ENCODE measurements at regions not wholly inside any gene's neighbourhood (a gene's known extent, or its start where the extent isn't known, plus 50 kb on each side); places are given as distances from the start of the nearest gene placed in this dataset.

GRCh38 chr17:53316073-53316472, 506.7 kb upstream of the KIF2B start:
- Histone ChIP-seq H3K4me3 (replicated peaks in 1 of 3; ENCODE audit: insufficient read depth in 1 of 3, low read depth in 2 of 3, low read length in 3 of 3) (no peak overlapping the region), H3K4me2 (ENCODE audit: low read depth, low read length) (no peak overlapping the region), H3K9me3 (ENCODE audit: low read length) (peaks cover 72% of the 10 kb centered on the region), H3K27me3 (ENCODE audit: control insufficient read depth in 1 of 2, insufficient read depth in 2 of 2, low read length in 2 of 2) (no peaks in the 10 kb centered on the region), H3K79me2 (ENCODE audit: insufficient read depth, low read length) (no peaks in the 10 kb centered on the region), H3K27ac (ENCODE audit: extremely low read length, insufficient read depth, low read length) (no peak overlapping the region), H2AFZ (ENCODE audit: low read length) (no peak overlapping the region), H4K20me1 (ENCODE audit: insufficient read depth, low read length) (no peaks in the 10 kb centered on the region), H3K4me1 (ENCODE audit: insufficient read depth, low read length) (no peaks in the 10 kb centered on the region), H3K9ac (ENCODE audit: insufficient read depth, low read depth, low read length) (no peak overlapping the region), H3K36me3 (replicated peaks in 1 of 2; ENCODE audit: control insufficient read depth in 1 of 2, insufficient read depth in 2 of 2, low read length in 2 of 2) (no peaks in the 10 kb centered on the region)
- BruUV-seq (replicated peaks), result no TSS peak
- FAIRE-seq (no peak), ATAC-seq (no peak), DNase-seq (ENCODE audit: low spot score) (no peak)
- CTCF ChIA-PET (ENCODE audit: low intra/inter-chr PET ratio, low total read pairs), result no interaction called here
- in situ Hi-C loops (cut with HindIII; ENCODE audit: extremely low pct_ligation_motif_present, low pct_unique_long_range_greater_than_20kb), result no loop called here
- 0% methylated on average over 2 of the region's 5 CpGs for WGBS (ENCODE audit: low lambda C conversion rate)
- POLR2A ChIA-PET, result no interaction called here
- TF ChIP-seq ZNF318 (CRISPR knock-in tag; IDR thresholded peaks at IDR 0.05) (no peak), SAP130 (CRISPR knock-in tag; IDR thresholded peaks at IDR 0.05; ENCODE audit: low read depth) (no peak), XBP1 (CRISPR knock-in tag; IDR thresholded peaks at IDR 0.05) (no peak), CENPX (CRISPR knock-in tag; IDR thresholded peaks at IDR 0.05) (no peak), ZNF512 (CRISPR knock-in tag; IDR thresholded peaks at IDR 0.05) (no peak), ZNF556 (CRISPR knock-in tag; IDR thresholded peaks at IDR 0.05; ENCODE audit: borderline replicate concordance) (no peak), NFYC (CRISPR knock-in tag; IDR thresholded peaks at IDR 0.05) (no peak), FOXM1 (CRISPR knock-in tag; IDR thresholded peaks at IDR 0.05) (no peak), ATF1 (CRISPR knock-in tag; IDR thresholded peaks at IDR 0.05) (no peak), ZC3H4 (CRISPR knock-in tag; IDR thresholded peaks at IDR 0.05; ENCODE audit: borderline replicate concordance) (no peak), FOXJ3 (CRISPR knock-in tag; IDR thresholded peaks at IDR 0.05; ENCODE audit: borderline replicate concordance) (no peak), NAIF1 (CRISPR knock-in tag; IDR thresholded peaks at IDR 0.05; ENCODE audit: borderline replicate concordance) (no peak)
- TF ChIP-seq, protein P1, sequence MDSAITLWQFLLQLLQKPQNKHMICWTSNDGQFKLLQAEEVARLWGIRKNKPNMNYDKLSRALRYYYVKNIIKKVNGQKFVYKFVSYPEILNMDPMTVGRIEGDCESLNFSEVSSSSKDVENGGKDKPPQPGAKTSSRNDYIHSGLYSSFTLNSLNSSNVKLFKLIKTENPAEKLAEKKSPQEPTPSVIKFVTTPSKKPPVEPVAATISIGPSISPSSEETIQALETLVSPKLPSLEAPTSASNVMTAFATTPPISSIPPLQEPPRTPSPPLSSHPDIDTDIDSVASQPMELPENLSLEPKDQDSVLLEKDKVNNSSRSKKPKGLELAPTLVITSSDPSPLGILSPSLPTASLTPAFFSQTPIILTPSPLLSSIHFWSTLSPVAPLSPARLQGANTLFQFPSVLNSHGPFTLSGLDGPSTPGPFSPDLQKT (CRISPR knock-in tag; IDR thresholded peaks at IDR 0.05; ENCODE audit: borderline replicate concordance), result no peak
- intact Hi-C loops (cut with micrococcal nuclease; ENCODE audit: unreplicated experiment), result no loop called here

Data from HepG2 (cell line).